Liver (tissue), 3 donors: ENCODE measurements at regions not wholly inside any gene's neighbourhood (a gene's known extent, or its start where the extent isn't known, plus 50 kb on each side); places are given as distances from the start of the nearest gene placed in this dataset.

ENCODE experiments used
- ATF3 ChIP-seq: IDR thresholded peaks from 2 replicates; pipeline ENCODE4 v1.6.1; 2016; ENCODE audit warnings: antibody characterized with exemption
- CTCF ChIP-seq: fragments of 150-350 bp; IDR thresholded peaks from 2 replicates; pipeline ENCODE4 v1.5.1; 2017; ENCODE audit warnings: improper control_type of control experiment, low read depth, low read length; ENCODE audit not compliant: missing input control
- FOXA1 ChIP-seq: IDR thresholded peaks from 2 replicates; pipeline ENCODE4 v1.6.1; 2016; ENCODE audit warnings: antibody characterized with exemption
- GABPA ChIP-seq, 2 donors: IDR thresholded peaks in 1 of 2; conservative IDR thresholded peaks in 1 of 2; 2 replicates each; pipeline ENCODE4 v1.6.1; 2016; ENCODE audit warnings: antibody characterized with exemption in 2 of 2, mild to moderate bottlenecking in 1 of 2, moderate library complexity in 1 of 2
- JUND ChIP-seq, 2 donors: IDR thresholded peaks; 2 replicates each; pipeline ENCODE4 v1.6.1; 2016; ENCODE audit warnings: antibody characterized with exemption in 2 of 2
- MAX ChIP-seq: IDR thresholded peaks from 2 replicates; pipeline ENCODE4 v1.6.1; 2016; ENCODE audit warnings: antibody characterized with exemption
- RAD21 ChIP-seq, 2 donors: IDR thresholded peaks; 2 replicates each; pipeline ENCODE4 v1.6.1; 2016; ENCODE audit warnings: antibody characterized with exemption in 2 of 2, mild to moderate bottlenecking in 2 of 2
- REST ChIP-seq: IDR thresholded peaks from 2 replicates; pipeline ENCODE4 v1.6.1; 2016; ENCODE audit warnings: antibody characterized with exemption, mild to moderate bottlenecking
- RXRA ChIP-seq, 2 donors: IDR thresholded peaks; 2 replicates each; pipeline ENCODE4 v1.6.1; 2017 to 2018; ENCODE audit warnings: antibody characterized with exemption in 2 of 2, mild to moderate bottlenecking in 1 of 2
- SP1 ChIP-seq: IDR thresholded peaks from 2 replicates; pipeline ENCODE4 v1.6.1; 2018; ENCODE audit warnings: antibody characterized with exemption, mild to moderate bottlenecking
- TAF1 ChIP-seq: conservative IDR thresholded peaks from 2 replicates; pipeline ENCODE4 v1.6.1; 2016; ENCODE audit warnings: antibody characterized with exemption, mild to moderate bottlenecking
- YY1 ChIP-seq: IDR thresholded peaks from 2 replicates; pipeline ENCODE4 v1.6.1; 2016; ENCODE audit warnings: antibody characterized with exemption, mild to moderate bottlenecking
- ZBTB33 ChIP-seq: IDR thresholded peaks from 2 replicates; pipeline ENCODE4 v1.6.1; 2016; ENCODE audit warnings: antibody characterized with exemption
- donor health status: healthy.
- donor health status: healthy.

GRCh38 chr2:220503431-220503830 lies 876.0 kb downstream of the SLC4A3 start:
- TF ChIP-seq RAD21 (IDR thresholded peaks at IDR 0.05), result no peak
- no peak for TF ChIP-seq CTCF
- no peak for TF ChIP-seq TAF1
- no peak for TF ChIP-seq ZBTB33
- no peak for TF ChIP-seq YY1
- no peak for TF ChIP-seq FOXA1
- no peak for TF ChIP-seq REST
- no peak for TF ChIP-seq SP1
- TF ChIP-seq JUND (IDR thresholded peaks at IDR 0.05), result no peak
- TF ChIP-seq MAX, result no peak
- TF ChIP-seq RXRA (IDR thresholded peaks at IDR 0.05), result no peak
- no peak for TF ChIP-seq GABPA (IDR thresholded peaks at IDR 0.05 in 1 of 2, conservative IDR thresholded peaks at IDR 0.05 in 1 of 2)
- no peak for TF ChIP-seq ATF3
